Esophagus muscularis mucosa (tissue), 4 donors: ENCODE measurements at regions not wholly inside any gene's neighbourhood (a gene's known extent, or its start where the extent isn't known, plus 50 kb on each side); places are given as distances from the start of the nearest gene placed in this dataset.

Experiments used
- DNase-seq: peaks from one replicate; pipeline ENCODE4 v3.0.0-alpha.2; 2017; ENCODE audit errors: extremely low spot score
- H3K27ac ChIP-seq, 4 donors: fragments of 200-600 bp; sonication (generic); replicated peaks in 1 of 4; 1 replicate in 3 of 4; 2 replicates in 1 of 4; pipeline ENCODE4 v1.5.1; 2016 to 2019; ENCODE audit warnings: mild to moderate bottlenecking in 1 of 4
- H3K27me3 ChIP-seq, 4 donors: fragments of 200-600 bp; sonication (generic); one replicate each; pipeline versions ENCODE4 v1.5.1 to v1.6.0; 2016 to 2019
- H3K36me3 ChIP-seq, 4 donors: fragments of 200-600 bp; sonication (generic); one replicate each; pipeline ENCODE4 v1.5.1; 2016 to 2019
- H3K4me1 ChIP-seq, 4 donors: fragments of 200-600 bp; sonication (generic); one replicate each; pipeline ENCODE4 v1.5.1; 2016 to 2019
- H3K4me3 ChIP-seq, 4 donors: fragments of 200-600 bp; sonication (generic); 1 replicate in 2 of 4; 2 replicates in 2 of 4; pipeline ENCODE4 v1.5.1; 2016 to 2019; ENCODE audit warnings: mild to moderate bottlenecking in 4 of 4, moderate library complexity in 1 of 4
- H3K9me3 ChIP-seq, 4 donors: fragments of 200-600 bp; sonication (generic); 1 replicate in 3 of 4; 2 replicates in 1 of 4; pipeline ENCODE4 v1.5.1; 2016 to 2019
- EP300 ChIP-seq: sonication (generic); formaldehyde crosslinking; IDR thresholded peaks from one replicate; pipeline ENCODE4 v1.6.1; 2017; ENCODE audit warnings: antibody characterized with exemption
- POLR2A ChIP-seq: fragments of 450-650 bp; IDR thresholded peaks from one replicate; pipeline ENCODE4 v1.6.1; 2017; ENCODE audit warnings: antibody characterized with exemption, moderate library complexity, mild to moderate bottlenecking, low read depth
- POLR2AphosphoS5 ChIP-seq, 2 donors: sonication (generic); formaldehyde crosslinking; IDR thresholded peaks; one replicate each; pipeline ENCODE4 v1.6.1; 2017; ENCODE audit warnings: antibody characterized with exemption in 2 of 2
- WGBS: methylation state at CpG from one replicate; pipeline ENCODE4 v1.1.5; 2018; 5-methylcytosine and 5-hydroxymethylcytosine counted together
- intact Hi-C: fragments of 100-400 bp; cut with DNase I; formaldehyde crosslinking; loops from one replicate; pipeline ENCODE4 v1.15.1; 2023
- TF ChIP-seq, protein P1 (sequence below), 3 experiments: fragments of 200-600 bp in 2 of 3; fragments of 450-650 bp in 1 of 3; sonication (generic) in 2 of 3; IDR thresholded peaks; one replicate each; pipeline ENCODE4 v1.5.1; 2017 to 2019; ENCODE audit warnings: antibody characterized with exemption in 3 of 3, mild to moderate bottlenecking in 2 of 3, moderate library complexity in 1 of 3

DNA sequence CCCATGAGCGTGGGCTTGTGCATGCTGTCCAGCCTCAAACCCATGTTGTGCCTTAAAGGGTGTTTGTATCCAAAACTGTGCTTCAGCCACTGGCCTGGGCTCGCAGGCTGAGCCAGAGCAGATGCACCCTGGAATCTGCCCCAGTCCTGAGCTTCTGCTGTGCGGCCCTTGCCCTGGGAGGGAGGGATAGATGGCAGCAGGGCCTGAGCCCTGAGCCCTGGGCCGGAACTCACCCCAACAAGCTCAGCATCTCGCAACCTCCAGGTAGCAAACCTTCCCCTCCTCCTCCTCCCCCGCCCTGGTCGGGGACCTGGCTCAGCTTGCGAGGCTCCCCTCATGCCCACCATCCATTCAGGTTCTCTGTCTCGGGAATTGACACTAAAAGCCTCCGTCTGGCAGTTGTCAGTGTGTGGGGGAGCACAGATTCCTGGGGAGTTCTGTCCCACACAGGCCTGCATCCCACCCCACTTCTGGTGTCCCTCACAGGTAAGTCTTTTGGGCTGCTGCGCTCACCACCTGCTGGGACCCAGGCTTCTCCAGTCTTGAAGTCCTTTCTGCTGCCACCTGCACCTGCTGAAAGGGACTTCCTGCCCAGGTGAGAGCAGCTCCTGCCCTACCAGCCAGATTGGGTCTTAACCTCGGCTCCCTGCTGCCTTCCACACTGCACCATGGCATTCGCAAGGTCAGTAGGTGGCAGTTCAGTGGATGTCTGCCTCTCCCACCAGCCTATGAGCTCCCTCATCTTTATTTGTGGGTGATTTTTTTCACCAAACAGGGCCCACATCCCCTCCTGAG lies 55.2 kb upstream of the OLFM1 start:
- intact Hi-C loops, result no loop called here
- Histone ChIP-seq H3K4me3 (no peak overlapping the region), H3K4me1 (no peaks in the 10 kb centered on the region), H3K9me3 (no peaks in the 10 kb centered on the region), H3K27me3 (peaks cover 0 to 59% (median 0%) of the 10 kb centered on the region in 4 donors), H3K36me3 (no peaks in the 10 kb centered on the region), H3K27ac (no peak overlapping the region)
- TF ChIP-seq POLR2A, result no peak
- TF ChIP-seq POLR2AphosphoS5 (IDR thresholded peaks at IDR 0.05), result no peak
- no peak for TF ChIP-seq EP300
- TF ChIP-seq, protein P1, sequence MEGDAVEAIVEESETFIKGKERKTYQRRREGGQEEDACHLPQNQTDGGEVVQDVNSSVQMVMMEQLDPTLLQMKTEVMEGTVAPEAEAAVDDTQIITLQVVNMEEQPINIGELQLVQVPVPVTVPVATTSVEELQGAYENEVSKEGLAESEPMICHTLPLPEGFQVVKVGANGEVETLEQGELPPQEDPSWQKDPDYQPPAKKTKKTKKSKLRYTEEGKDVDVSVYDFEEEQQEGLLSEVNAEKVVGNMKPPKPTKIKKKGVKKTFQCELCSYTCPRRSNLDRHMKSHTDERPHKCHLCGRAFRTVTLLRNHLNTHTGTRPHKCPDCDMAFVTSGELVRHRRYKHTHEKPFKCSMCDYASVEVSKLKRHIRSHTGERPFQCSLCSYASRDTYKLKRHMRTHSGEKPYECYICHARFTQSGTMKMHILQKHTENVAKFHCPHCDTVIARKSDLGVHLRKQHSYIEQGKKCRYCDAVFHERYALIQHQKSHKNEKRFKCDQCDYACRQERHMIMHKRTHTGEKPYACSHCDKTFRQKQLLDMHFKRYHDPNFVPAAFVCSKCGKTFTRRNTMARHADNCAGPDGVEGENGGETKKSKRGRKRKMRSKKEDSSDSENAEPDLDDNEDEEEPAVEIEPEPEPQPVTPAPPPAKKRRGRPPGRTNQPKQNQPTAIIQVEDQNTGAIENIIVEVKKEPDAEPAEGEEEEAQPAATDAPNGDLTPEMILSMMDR (IDR thresholded peaks at IDR 0.05), result no peak
- 87% methylated on average over 13 of the region's 13 CpGs for WGBS
- DNase-seq, result no peak

DNA sequence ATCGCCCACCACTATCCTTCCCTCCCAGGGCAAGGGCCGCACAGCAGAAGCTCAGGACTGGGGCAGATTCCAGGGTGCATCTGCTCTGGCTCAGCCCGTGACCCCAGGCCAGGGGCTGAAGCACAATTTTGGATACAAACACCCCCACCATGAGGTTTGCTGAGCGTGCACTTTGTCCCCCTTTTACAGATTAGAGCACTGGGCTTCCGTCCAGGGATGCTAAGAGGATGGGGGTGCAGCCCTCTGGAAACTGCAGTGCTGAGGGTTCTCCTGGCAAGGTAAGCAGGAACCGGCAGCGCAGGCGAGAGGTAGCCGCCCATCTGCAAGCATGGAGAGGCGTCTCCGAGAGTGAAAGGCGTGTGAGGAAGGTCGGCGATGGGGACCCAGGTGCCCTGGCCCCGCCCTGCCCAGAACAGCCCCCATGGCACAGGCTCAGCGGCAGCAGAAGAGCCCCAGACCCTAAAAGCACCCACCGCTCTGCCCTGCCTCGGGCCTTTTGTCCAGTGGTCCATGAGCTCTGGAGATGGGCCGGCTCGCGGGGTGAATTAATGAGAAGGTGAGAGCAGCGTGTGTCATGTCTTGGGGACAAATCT lies 54.5 kb upstream of the OLFM1 start:
- WGBS, result 84% methylated on average over 15 of the region's 22 CpGs
- no peak for DNase-seq
- Histone ChIP-seq H3K27me3 (peaks cover 0 to 59% (median 0%) of the 10 kb centered on the region in 4 donors), H3K9me3 (no peaks in the 10 kb centered on the region), H3K4me1 (no peaks in the 10 kb centered on the region), H3K27ac (no peak overlapping the region), H3K36me3 (no peaks in the 10 kb centered on the region), H3K4me3 (no peak overlapping the region)
- TF ChIP-seq EP300, result no peak
- TF ChIP-seq, protein P1 (IDR thresholded peaks at IDR 0.05), result no peak
- TF ChIP-seq POLR2AphosphoS5 (IDR thresholded peaks at IDR 0.05), result no peak
- no peak for TF ChIP-seq POLR2A
- intact Hi-C loops, result no loop called here

DNA sequence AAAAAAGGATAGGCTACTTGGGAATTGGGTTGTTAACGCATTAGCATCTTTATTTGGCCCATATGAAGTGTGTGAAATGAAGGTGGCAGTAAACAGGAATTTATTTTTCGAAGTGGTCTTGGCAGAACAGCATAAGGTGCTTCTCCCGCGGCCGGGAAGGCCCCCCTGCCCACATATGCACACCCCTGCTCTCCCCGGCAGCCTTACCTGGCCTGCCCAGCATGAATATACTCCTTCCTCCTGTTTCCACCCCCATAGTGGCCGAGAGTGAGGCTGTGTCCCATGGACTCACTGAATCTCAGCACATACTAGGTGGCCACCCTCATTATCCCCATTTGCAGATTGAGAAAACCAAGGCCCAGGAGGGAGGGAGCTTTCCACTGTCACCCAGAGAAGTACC lies 54.0 kb upstream of the OLFM1 start:
- Histone ChIP-seq H3K27me3 (peaks cover 0 to 59% (median 0%) of the 10 kb centered on the region in 4 donors), H3K36me3 (no peaks in the 10 kb centered on the region), H3K4me1 (no peaks in the 10 kb centered on the region), H3K27ac (no peak overlapping the region), H3K9me3 (no peaks in the 10 kb centered on the region), H3K4me3 (no peak overlapping the region)
- intact Hi-C loops, result no loop called here
- WGBS, result 82% methylated on average over 7 of the region's 7 CpGs
- no peak for DNase-seq
- no peak for TF ChIP-seq POLR2AphosphoS5 (IDR thresholded peaks at IDR 0.05)
- TF ChIP-seq, protein P1 (IDR thresholded peaks at IDR 0.05), result no peak
- no peak for TF ChIP-seq EP300

DNA sequence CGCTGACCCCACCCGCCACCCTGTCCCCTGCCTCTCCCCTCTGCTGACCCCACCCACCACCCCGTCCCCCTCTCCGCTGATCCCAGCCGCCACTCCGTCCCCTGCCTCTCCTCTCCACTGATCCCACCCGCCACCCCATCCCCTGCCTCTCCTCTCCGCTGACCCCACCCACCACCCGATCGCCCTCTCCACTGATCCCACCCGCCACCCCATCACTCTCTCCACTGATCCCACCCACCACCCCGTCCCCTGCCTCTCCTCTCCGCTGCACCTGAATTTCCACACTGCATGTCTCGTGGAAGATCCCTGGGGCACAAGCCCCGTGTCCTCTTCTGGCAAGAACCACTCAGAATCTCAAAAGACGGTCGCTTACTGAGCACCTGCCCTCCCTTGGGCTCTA lies 53.4 kb upstream of the OLFM1 start:
- TF ChIP-seq, protein P1 (IDR thresholded peaks at IDR 0.05), result no peak
- TF ChIP-seq POLR2AphosphoS5 (IDR thresholded peaks at IDR 0.05) (no peak), POLR2A (no peak), EP300 (no peak)
- H3K27ac ChIP-seq, result no peak overlapping the region
- intact Hi-C loops, result no loop called here
- H3K27me3 ChIP-seq, result peaks cover 0 to 64% (median 0%) of the 10 kb centered on the region in 4 donors
- H3K9me3 ChIP-seq, result no peaks in the 10 kb centered on the region
- WGBS, result 84% methylated on average over 13 of the region's 17 CpGs
- H3K4me1 ChIP-seq, result no peaks in the 10 kb centered on the region
- no peaks in the 10 kb centered on the region for H3K36me3 ChIP-seq
- DNase-seq, result no peak
- H3K4me3 ChIP-seq, result no peak overlapping the region
